ENCODE measurements at regions not wholly inside any gene's neighbourhood (a gene's known extent, or its start where the extent isn't known, plus 50 kb on each side); places are given as distances from the start of the nearest gene placed in this dataset.

DNA sequence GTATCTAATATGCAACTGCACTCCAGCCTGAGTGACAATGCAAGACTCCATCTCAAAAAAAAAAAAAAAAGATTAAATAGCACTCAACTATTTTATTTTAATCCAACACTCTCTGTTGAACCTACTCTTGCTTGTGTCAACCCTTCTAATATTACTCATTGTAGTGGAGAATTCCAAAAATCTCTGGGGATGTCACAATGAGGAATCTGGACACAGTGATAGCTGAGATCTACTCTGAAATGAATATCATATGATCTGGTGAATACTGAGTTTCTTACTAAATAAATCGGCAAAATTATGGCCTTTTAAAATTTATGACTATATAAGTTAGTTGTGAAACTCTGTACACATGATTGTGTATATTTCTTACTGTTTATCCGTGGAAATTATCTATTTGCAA is 418.2 kb downstream of the BCAT1 start:
- TF ChIP-seq, protein P1, sequence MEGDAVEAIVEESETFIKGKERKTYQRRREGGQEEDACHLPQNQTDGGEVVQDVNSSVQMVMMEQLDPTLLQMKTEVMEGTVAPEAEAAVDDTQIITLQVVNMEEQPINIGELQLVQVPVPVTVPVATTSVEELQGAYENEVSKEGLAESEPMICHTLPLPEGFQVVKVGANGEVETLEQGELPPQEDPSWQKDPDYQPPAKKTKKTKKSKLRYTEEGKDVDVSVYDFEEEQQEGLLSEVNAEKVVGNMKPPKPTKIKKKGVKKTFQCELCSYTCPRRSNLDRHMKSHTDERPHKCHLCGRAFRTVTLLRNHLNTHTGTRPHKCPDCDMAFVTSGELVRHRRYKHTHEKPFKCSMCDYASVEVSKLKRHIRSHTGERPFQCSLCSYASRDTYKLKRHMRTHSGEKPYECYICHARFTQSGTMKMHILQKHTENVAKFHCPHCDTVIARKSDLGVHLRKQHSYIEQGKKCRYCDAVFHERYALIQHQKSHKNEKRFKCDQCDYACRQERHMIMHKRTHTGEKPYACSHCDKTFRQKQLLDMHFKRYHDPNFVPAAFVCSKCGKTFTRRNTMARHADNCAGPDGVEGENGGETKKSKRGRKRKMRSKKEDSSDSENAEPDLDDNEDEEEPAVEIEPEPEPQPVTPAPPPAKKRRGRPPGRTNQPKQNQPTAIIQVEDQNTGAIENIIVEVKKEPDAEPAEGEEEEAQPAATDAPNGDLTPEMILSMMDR (IDR thresholded peaks at IDR 0.05; ENCODE audit: low read depth, low read length), result no peak
- H3K4me3 ChIP-seq (ENCODE audit: low read depth, low read length), result no peak overlapping the region
- in situ Hi-C loops (cut with HindIII; ENCODE audit: low sequenced_read_pairs), result no loop called here
- DNase-seq (ENCODE audit: low read depth, low spot score), result no peak

DNA sequence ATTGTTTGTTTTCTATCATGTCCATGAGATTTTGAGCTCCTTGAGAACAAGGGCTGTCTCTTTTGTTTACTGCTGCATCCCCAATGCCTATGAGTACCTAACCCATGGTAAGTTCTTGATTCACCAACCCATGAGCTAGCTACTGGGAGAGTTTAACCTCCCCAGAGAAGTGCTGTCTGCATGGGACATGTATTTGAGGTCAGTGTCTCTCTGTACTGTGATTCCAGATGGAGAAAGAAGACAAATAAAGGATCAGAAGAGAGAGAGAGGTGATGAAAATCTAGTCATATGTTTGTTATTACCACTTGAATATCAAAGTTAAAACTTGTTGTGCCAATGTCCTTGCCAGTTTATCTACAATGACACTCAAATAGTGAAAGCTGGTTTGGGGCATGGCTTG is 421.8 kb downstream of the BCAT1 start:
- no peak for DNase-seq (ENCODE audit: low read depth, low spot score)
- TF ChIP-seq, protein P1 (IDR thresholded peaks at IDR 0.05; ENCODE audit: low read depth, low read length), result no peak
- in situ Hi-C loops (cut with HindIII; ENCODE audit: low sequenced_read_pairs), result no loop called here
- H3K4me3 ChIP-seq (ENCODE audit: low read depth, low read length), result no peak overlapping the region

DNA sequence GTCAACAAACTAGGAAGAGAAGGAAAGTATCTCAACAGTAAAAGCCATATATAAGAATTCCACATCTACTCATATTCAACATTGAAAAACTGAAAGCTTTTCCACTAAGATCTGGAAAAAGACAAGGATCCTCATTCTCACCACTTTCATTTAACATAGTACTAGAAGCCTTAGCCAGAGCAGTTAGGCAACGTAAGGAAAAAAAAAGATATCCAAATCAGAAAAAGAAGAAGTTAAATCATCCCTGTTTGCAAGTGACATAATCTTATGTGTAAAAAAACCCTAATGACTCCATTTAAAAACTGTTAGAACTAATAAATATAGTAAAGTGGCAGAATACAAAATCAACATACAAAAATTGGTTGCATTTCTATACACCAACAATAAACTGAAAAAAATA is 426.2 kb downstream of the BCAT1 start:
- H3K4me3 ChIP-seq (ENCODE audit: low read depth, low read length), result no peak overlapping the region
- TF ChIP-seq, protein P1 (IDR thresholded peaks at IDR 0.05; ENCODE audit: low read depth, low read length), result no peak
- DNase-seq (ENCODE audit: low read depth, low spot score), result no peak
- in situ Hi-C loops (cut with HindIII; ENCODE audit: low sequenced_read_pairs), result no loop called here

DNA sequence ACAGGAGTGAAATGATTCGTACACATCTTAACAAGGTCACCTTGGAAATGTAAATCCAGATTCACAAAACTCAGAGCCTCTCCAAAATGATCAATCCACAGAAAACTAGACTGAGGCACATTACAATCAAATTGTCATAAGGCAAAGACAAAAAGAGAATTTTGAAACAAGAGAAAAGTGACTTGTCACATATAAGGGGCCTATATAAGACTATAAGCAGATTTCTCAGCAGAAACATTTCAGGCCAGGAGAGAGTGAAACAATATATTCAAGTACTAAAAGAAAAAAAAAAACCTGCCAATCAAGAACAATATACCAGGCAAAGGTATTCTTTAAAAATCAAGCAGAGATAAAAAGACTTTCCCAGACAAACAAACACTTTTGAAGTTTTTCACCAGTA is 429.1 kb downstream of the BCAT1 start:
- no peak overlapping the region for H3K4me3 ChIP-seq (ENCODE audit: low read depth, low read length)
- in situ Hi-C loops (cut with HindIII; ENCODE audit: low sequenced_read_pairs), result no loop called here
- no peak for DNase-seq (ENCODE audit: low read depth, low spot score)
- TF ChIP-seq, protein P1 (IDR thresholded peaks at IDR 0.05; ENCODE audit: low read depth, low read length), result no peak

DNA sequence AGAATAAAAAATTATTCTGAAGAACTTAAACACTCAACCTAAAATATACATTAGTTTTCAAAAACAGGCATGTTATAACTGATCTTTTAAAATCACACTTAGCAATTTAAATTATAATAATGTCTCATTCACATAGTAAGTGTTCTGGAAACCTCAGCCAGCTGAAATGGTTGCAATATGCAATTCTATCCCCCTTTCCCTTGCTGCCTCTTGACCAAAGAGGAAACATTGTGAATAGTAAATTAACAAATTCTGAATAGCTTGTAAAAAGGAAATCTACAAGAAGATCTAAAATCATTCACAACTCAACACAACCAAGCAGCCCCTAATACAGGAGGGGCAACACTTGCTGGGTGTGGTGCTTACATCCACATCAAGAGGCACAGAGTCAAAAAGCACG is 431.9 kb downstream of the BCAT1 start:
- H3K4me3 ChIP-seq (ENCODE audit: low read depth, low read length), result no peak overlapping the region
- TF ChIP-seq, protein P1 (IDR thresholded peaks at IDR 0.05; ENCODE audit: low read depth, low read length), result no peak
- in situ Hi-C loops (cut with HindIII; ENCODE audit: low sequenced_read_pairs), result no loop called here
- DNase-seq (ENCODE audit: low read depth, low spot score), result no peak

DNA sequence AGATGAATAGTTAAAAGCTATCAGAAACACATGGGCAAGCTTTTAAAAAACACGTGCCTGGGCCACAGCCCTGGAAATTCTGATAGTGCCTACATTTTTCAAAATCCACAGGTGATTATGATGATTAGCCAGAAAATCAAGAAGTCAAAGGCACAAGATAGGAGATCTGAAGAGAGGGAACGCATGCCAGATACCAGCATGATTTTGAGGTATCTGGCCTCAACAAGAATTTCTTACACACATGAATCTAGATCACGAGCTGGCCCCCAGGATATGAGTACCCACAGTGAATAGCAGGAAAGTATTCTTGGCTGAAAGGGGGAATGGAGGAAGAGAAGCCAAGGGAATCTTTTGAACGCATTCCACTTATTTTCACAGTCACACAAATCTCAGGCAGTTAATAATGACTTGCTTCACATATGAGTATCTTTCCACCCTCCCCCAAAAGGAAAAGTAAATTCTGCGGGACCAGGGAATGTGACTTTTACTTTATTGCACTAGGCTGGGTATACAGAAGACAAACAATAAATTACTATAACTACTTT is 438.2 kb downstream of the BCAT1 start:
- H3K4me3 ChIP-seq (ENCODE audit: low read depth, low read length), result no peak overlapping the region
- no peak for DNase-seq (ENCODE audit: low read depth, low spot score)
- in situ Hi-C loops (cut with HindIII; ENCODE audit: low sequenced_read_pairs), result no loop called here
- TF ChIP-seq, protein P1 (IDR thresholded peaks at IDR 0.05; ENCODE audit: low read depth, low read length), result no peak

DNA sequence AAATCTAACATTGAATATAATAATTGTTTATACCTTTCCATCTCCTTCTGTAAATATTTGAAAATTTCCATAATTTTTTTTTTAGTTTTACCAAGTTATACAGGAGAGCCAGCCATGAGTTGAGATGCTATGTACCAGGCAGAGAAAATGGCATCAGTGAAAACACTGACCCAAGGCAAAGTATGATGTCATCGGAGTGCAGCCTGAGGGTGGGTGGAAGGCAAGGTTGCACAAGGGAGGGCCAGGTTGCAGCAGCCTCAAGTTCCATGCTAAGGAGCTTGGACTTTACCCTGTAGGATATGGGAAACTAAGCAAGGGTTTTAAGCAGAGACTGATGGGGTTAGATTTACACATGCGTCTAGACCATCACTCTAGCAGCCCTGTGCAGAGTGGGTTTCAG is 441.1 kb downstream of the BCAT1 start:
- in situ Hi-C loops (cut with HindIII; ENCODE audit: low sequenced_read_pairs), result no loop called here
- TF ChIP-seq, protein P1 (IDR thresholded peaks at IDR 0.05; ENCODE audit: low read depth, low read length), result no peak
- DNase-seq (ENCODE audit: low read depth, low spot score), result no peak
- no peak overlapping the region for H3K4me3 ChIP-seq (ENCODE audit: low read depth, low read length)

Data from astrocyte of the spinal cord (primary cell).